DND-41 (cell line): ENCODE measurements at regions not wholly inside any gene's neighbourhood (a gene's known extent, or its start where the extent isn't known, plus 50 kb on each side); places are given as distances from the start of the nearest gene placed in this dataset.
"Not testable (repeated sequence)": the region's sequence is repeated elsewhere in the genome, so short reads cannot be mapped to it uniquely, and the experiment has no call there.

Experiments used
- CTCF ChIP-seq: IDR thresholded peaks from 2 replicates; pipeline ENCODE4 v1.5.1; 2012; ENCODE audit warnings: borderline replicate concordance, low read length, moderate library complexity, mild to moderate bottlenecking; ENCODE audit not compliant: poor library complexity, severe bottlenecking; ENCODE audit errors: extremely low read depth
- EZH2 ChIP-seq: IDR thresholded peaks from 3 replicates; pipeline ENCODE4 v1.6.1; 2012; ENCODE audit warnings: borderline replicate concordance, low read depth, mild to moderate bottlenecking, moderate library complexity, low read length, inconsistent platforms; ENCODE audit not compliant: severe bottlenecking

- not testable (repeated sequence) for TF ChIP-seq CTCF, EZH2
Observed at GRCh38 chr11:24415955-24416636, 80.8 kb upstream of the LUZP2 start.
